Stomach (tissue), 4 donors: ENCODE measurements at regions not wholly inside any gene's neighbourhood (a gene's known extent, or its start where the extent isn't known, plus 50 kb on each side); places are given as distances from the start of the nearest gene placed in this dataset.

ENCODE experiments used
- CTCF ChIP-seq, 7 experiments: fragments of 450-650 bp in 4 of 7; fragments of 200-600 bp in 3 of 7; sonication (generic) in 3 of 7; IDR thresholded peaks; one replicate each; pipeline ENCODE4 v1.5.1; 2016 to 2019; ENCODE audit warnings: antibody characterized with exemption in 7 of 7, control low read depth in 2 of 7, mild to moderate bottlenecking in 1 of 7
- POLR2AphosphoS5 ChIP-seq, 3 donors: sonication (generic); formaldehyde crosslinking; IDR thresholded peaks; one replicate each; pipeline ENCODE4 v1.6.1; 2016; ENCODE audit warnings: antibody characterized with exemption in 3 of 3

GRCh38 chrX:42616981-42617380, 161.0 kb downstream of the PPP1R2C start:
- no peak for TF ChIP-seq CTCF (IDR thresholded peaks at IDR 0.05)
- TF ChIP-seq POLR2AphosphoS5 (IDR thresholded peaks at IDR 0.05), result no peak
